Left lobe of liver (tissue), 2 donors: ENCODE measurements at regions not wholly inside any gene's neighbourhood (a gene's known extent, or its start where the extent isn't known, plus 50 kb on each side); places are given as distances from the start of the nearest gene placed in this dataset.
A peak's percentile ranks its signal among the peaks of the same experiment; 100 is the strongest.

Experiments used
- ATAC-seq: fragments of 200-7000 bp; cut with Tn5 transposase; one replicate; pipeline ENCODE4 v1.9.1; 2020; ENCODE audit warnings: mild to moderate bottlenecking, moderate library complexity
- DNase-seq: peaks from one replicate; pipeline ENCODE4 v3.0.0-alpha.2; 2020; ENCODE audit warnings: low spot score
- donor health status: DM: no; HTN: no; CAD: no; lungs with moderate emphysema.
- donor health status: DM: no; HTN: yes; CAD: no.

GRCh38 chr20:57936636-57937385 is 227.0 kb upstream of the PMEPA1 start:
- no peak for ATAC-seq
- no peak for DNase-seq

- peak; percentile 34 for ATAC-seq
- no peak for DNase-seq
These were observed 225.1 kb upstream of the PMEPA1 start for GRCh38 chr20:57934913-57935312.

- DNase-seq: no peak
- ATAC-seq: no peak
These were observed 224.4 kb upstream of the PMEPA1 start for GRCh38 chr20:57934007-57934805.

GRCh38 chr20:57932227-57932864 is 222.5 kb upstream of the PMEPA1 start:
- ATAC-seq (no peak), DNase-seq (no peak)

- ATAC-seq (no peak), DNase-seq (no peak)
These were observed 220.5 kb upstream of the PMEPA1 start for GRCh38 chr20:57930351-57930750.

- ATAC-seq (no peak), DNase-seq (no peak)
These were observed 218.6 kb upstream of the PMEPA1 start for GRCh38 chr20:57928181-57928967.

- no peak for DNase-seq
- ATAC-seq: no peak
These were observed 217.6 kb upstream of the PMEPA1 start for GRCh38 chr20:57927376-57927775.

GRCh38 chr20:57922706-57923105 is 212.9 kb upstream of the PMEPA1 start:
- no peak for DNase-seq
- no peak for ATAC-seq

- DNase-seq (no peak), ATAC-seq (no peak)
These were observed 212.3 kb upstream of the PMEPA1 start for GRCh38 chr20:57922083-57922482.

- ATAC-seq (no peak), DNase-seq (no peak)
These were observed 211.9 kb upstream of the PMEPA1 start for GRCh38 chr20:57921676-57922075.

GRCh38 chr20:57920971-57921370 is 211.2 kb upstream of the PMEPA1 start:
- ATAC-seq: no peak
- DNase-seq: no peak

GRCh38 chr20:57919049-57919448 is 209.2 kb upstream of the PMEPA1 start:
- DNase-seq (no peak), ATAC-seq (no peak)

- no peak for ATAC-seq
- DNase-seq: no peak
These were observed 208.7 kb upstream of the PMEPA1 start for GRCh38 chr20:57918551-57918950.

GRCh38 chr20:57914205-57914604 is 204.4 kb upstream of the PMEPA1 start:
- ATAC-seq (no peak), DNase-seq (no peak)

GRCh38 chr20:57913156-57913930 is 203.5 kb upstream of the PMEPA1 start:
- ATAC-seq (no peak), DNase-seq (no peak)

- ATAC-seq: no peak
- no peak for DNase-seq
These were observed 202.4 kb upstream of the PMEPA1 start for GRCh38 chr20:57912227-57912582.

GRCh38 chr20:57911512-57912226 is 201.9 kb upstream of the PMEPA1 start:
- ATAC-seq (no peak), DNase-seq (no peak)

GRCh38 chr20:57910716-57911115 is 200.9 kb upstream of the PMEPA1 start:
- DNase-seq (no peak), ATAC-seq (no peak)

GRCh38 chr20:57909763-57910331 is 200.0 kb upstream of the PMEPA1 start:
- ATAC-seq: no peak
- DNase-seq: no peak
